ENCODE measurements at regions not wholly inside any gene's neighbourhood (a gene's known extent, or its start where the extent isn't known, plus 50 kb on each side); places are given as distances from the start of the nearest gene placed in this dataset.

DNA sequence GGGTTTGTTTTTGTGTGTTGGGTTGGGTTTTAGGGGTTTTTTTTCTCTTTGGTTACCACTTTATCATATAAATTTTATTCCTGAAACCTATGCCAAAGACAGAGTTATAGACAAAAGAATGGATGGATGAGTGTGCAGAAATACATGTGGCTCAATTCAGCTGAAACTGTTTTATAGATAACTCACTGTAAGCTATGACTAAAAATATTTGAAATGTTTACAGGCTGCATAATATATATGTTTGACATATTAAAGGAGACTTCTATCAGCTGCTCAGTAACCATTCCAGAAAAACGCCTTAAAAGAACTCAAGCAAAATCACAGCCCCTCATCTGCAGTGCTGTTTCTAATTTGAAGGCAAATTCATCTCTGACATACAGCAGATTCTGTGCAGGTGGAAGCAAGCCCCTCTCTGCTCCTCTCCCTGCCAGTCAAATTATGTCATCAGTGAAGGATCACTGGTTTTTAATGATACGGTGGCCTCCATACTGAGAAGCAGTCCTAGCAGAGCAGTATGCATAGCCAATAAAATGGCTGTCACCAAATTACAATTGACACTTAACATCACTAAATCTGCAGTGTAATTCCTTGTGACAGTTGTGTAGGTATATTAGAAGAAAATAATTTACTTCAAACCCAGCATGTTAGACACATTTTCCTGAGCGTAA is 301.6 kb downstream of the NR2F1-AS1 start:
- dilution Hi-C loops (cut with MboI; ENCODE audit: extremely low pct_ligation_motif_present, low sequenced_read_pairs), result no loop called here
- BruUV-seq (replicated peaks), result no TSS peak
- Histone ChIP-seq H3K9ac (replicated peaks; ENCODE audit: extremely low read depth, insufficient read depth, low read length) (no peak overlapping the region), H3K79me2 (ENCODE audit: control insufficient read depth, insufficient read depth, low read length) (no peaks in the 10 kb centered on the region), H4K20me1 (replicated peaks; ENCODE audit: control insufficient read depth, extremely low read depth, insufficient read depth, low read length) (no peaks in the 10 kb centered on the region), H2AFZ (ENCODE audit: low read depth, low read length) (peak overlapping the region; percentile 44), H3K9me3 (replicated peaks; ENCODE audit: control insufficient read depth, insufficient read depth, low read length) (no peaks in the 10 kb centered on the region), H3K4me3 (replicated peaks in 1 of 3; ENCODE audit: insufficient read depth in 1 of 3, low read depth in 1 of 3, low read length in 3 of 3) (no peak overlapping the region), H3K36me3 (ENCODE audit: control insufficient read depth in 2 of 2, extremely low read depth in 1 of 2, insufficient read depth in 2 of 2, low read length in 2 of 2) (no peaks in the 10 kb centered on the region), H3K4me2 (ENCODE audit: insufficient read depth, low read length) (peak overlapping the region; percentile 28), H3K4me1 (ENCODE audit: control insufficient read depth, extremely low read depth, insufficient read depth, low read length) (peaks cover 25% of the 10 kb centered on the region), H3K27ac (ENCODE audit: insufficient read depth, low read depth, low read length) (no peak overlapping the region), H3K9me1 (replicated peaks; ENCODE audit: control insufficient read depth, extremely low read depth, insufficient read depth, low read length) (no peaks in the 10 kb centered on the region), H3K27me3 (ENCODE audit: control insufficient read depth in 2 of 2, insufficient read depth in 2 of 2, low read length in 2 of 2) (no peaks in the 10 kb centered on the region)
- DNase-seq (ENCODE audit: low read depth, low spot score), result no peak
- TF ChIP-seq EZH2 (IDR thresholded peaks at IDR 0.05; ENCODE audit: borderline replicate concordance, low read depth, low read length, severe bottlenecking) (no peak), POLR2A (IDR thresholded peaks at IDR 0.05; ENCODE audit: low read depth, low read length) (no peak), GATA2 (IDR thresholded peaks at IDR 0.05; ENCODE audit: insufficient read depth, insufficient read length, low read depth, low read length) (no peak), FOS (IDR thresholded peaks at IDR 0.05; ENCODE audit: borderline replicate concordance, insufficient read depth, low read length) (no peak), CTCF (IDR thresholded peaks at IDR 0.05; ENCODE audit: extremely low read depth in 1 of 2, insufficient read depth in 1 of 2, low read depth in 1 of 2, low read length in 2 of 2) (no peak), POLR2AphosphoS5 (IDR thresholded peaks at IDR 0.05; ENCODE audit: insufficient read depth, low read depth, low read length) (no peak), MYC (IDR thresholded peaks at IDR 0.05; ENCODE audit: low read depth, low read length) (no peak), JUN (IDR thresholded peaks at IDR 0.05; ENCODE audit: borderline replicate concordance, insufficient read depth, insufficient read length, low read depth) (no peak)
- TF ChIP-seq, protein P1, sequence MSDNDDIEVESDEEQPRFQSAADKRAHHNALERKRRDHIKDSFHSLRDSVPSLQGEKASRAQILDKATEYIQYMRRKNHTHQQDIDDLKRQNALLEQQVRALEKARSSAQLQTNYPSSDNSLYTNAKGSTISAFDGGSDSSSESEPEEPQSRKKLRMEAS (IDR thresholded peaks at IDR 0.05; ENCODE audit: insufficient read depth, insufficient read length), result no peak
- intact Hi-C loops (cut with micrococcal nuclease), result no loop called here
- CTCF ChIA-PET, result interaction anchor here (0.7 to 1.7 kb wide), 8 partner anchors 10 to 591 kb away, joined by 3 to 7 read pairs (median 4); no protein-coding TSS in a partner anchor
- POLR2A ChIA-PET, result no interaction called here
- no peak for FAIRE-seq

All from endothelial cell of umbilical vein (primary cell).